HepG2 (cell line): ENCODE measurements at regions not wholly inside any gene's neighbourhood (a gene's known extent, or its start where the extent isn't known, plus 50 kb on each side); places are given as distances from the start of the nearest gene placed in this dataset.

Experiments used
- ATAC-seq: fragments of 200-7000 bp; cut with Tn5 transposase; 3 replicates; pipeline ENCODE4 v1.9.1; 2020; ENCODE audit warnings: mild to moderate bottlenecking, moderate library complexity
- BruUV-seq: library from RNA; stranded (reverse); fragments of 400-500 nt; replicated peaks from 2 replicates; lab custom pipeline; 2021; lab: Mats Ljungman, UMichigan
- CTCF ChIA-PET: fragments of 300-600 bp; formaldehyde crosslinking; extraction: SDS; loops from one replicate; lab custom pipeline; 2021; ENCODE audit warnings: low total read pairs, inconsistent platforms, low intra/inter-chr PET ratio; lab: Yijun Ruan, JAX
- POLR2A ChIA-PET: fragments of 350-600 bp; sonication (Branson Sonifier 250); formaldehyde crosslinking; loops from one replicate; lab custom pipeline; 2020; ENCODE audit warnings: antibody characterized with exemption, inconsistent platforms; lab: Yijun Ruan, JAX
- DNase-seq: peaks from one replicate; pipeline ENCODE4 v3.0.0-alpha.2; 2015; ENCODE audit warnings: low spot score
- FAIRE-seq: peaks from 3 replicates; lab custom pipeline; 2011; peaks lifted over from hg19 to GRCh38; lab: Jason Lieb, UNC
- H2AFZ ChIP-seq: one replicate; pipeline ENCODE4 v1.6.1; 2011; ENCODE audit warnings: low read length, inconsistent platforms
- H3K27ac ChIP-seq: fragments of 300-600 bp; 3 replicates; pipeline ENCODE4 v1.8.0; 2011; ENCODE audit warnings: mixed run types, mild to moderate bottlenecking, mixed read lengths, low read length, inconsistent platforms; ENCODE audit not compliant: insufficient read depth; ENCODE audit errors: extremely low read length
- H3K27me3 ChIP-seq, 2 experiments: fragments of 200-600 bp in 1 of 2; 2 replicates in 1 of 2; 3 replicates in 1 of 2; pipeline versions ENCODE4 v1.6.0 to v1.8.0; 2011; ENCODE audit warnings: low read length in 2 of 2, mild to moderate bottlenecking in 2 of 2, moderate library complexity in 2 of 2, inconsistent platforms in 1 of 2; ENCODE audit not compliant: insufficient read depth in 2 of 2, control insufficient read depth in 1 of 2
- H3K36me3 ChIP-seq, 2 experiments: fragments of 200-600 bp in 1 of 2; replicated peaks in 1 of 2; 2 replicates in 1 of 2; 3 replicates in 1 of 2; pipeline versions ENCODE4 v1.5.1 to v1.8.0; 2011; ENCODE audit warnings: low read length in 2 of 2, inconsistent platforms in 1 of 2; ENCODE audit not compliant: insufficient read depth in 2 of 2, control insufficient read depth in 1 of 2
- H3K4me1 ChIP-seq: 2 replicates; pipeline ENCODE4 v1.5.1; 2012; ENCODE audit warnings: low read length, inconsistent platforms; ENCODE audit not compliant: insufficient read depth
- H3K4me2 ChIP-seq: 2 replicates; pipeline ENCODE4 v1.6.0; 2011; ENCODE audit warnings: low read depth, low read length, inconsistent platforms
- H3K4me3 ChIP-seq, 3 experiments: fragments of 200-600 bp in 1 of 3; sonication (generic), shearing (Covaris generic) in 1 of 3; replicated peaks in 1 of 3; 2 replicates each; pipeline ENCODE4 v1.5.1; 2011 to 2016; ENCODE audit warnings: low read length in 3 of 3, inconsistent platforms in 2 of 3, low read depth in 2 of 3, mild to moderate bottlenecking in 2 of 3, control low read depth in 1 of 3, mixed read lengths in 1 of 3; ENCODE audit not compliant: insufficient read depth in 1 of 3
- H3K79me2 ChIP-seq: one replicate; pipeline ENCODE4 v1.6.1; 2011; ENCODE audit warnings: low read length, inconsistent platforms; ENCODE audit not compliant: insufficient read depth
- H3K9ac ChIP-seq: 2 replicates; pipeline ENCODE4 v1.6.0; 2011; ENCODE audit warnings: mild to moderate bottlenecking, low read depth, low read length, inconsistent platforms; ENCODE audit not compliant: insufficient read depth
- H3K9me3 ChIP-seq: 2 replicates; pipeline ENCODE4 v1.5.1; 2012; ENCODE audit warnings: mild to moderate bottlenecking, low read length
- H4K20me1 ChIP-seq: 2 replicates; pipeline ENCODE4 v1.6.0; 2011; ENCODE audit warnings: inconsistent platforms, mild to moderate bottlenecking, low read length, moderate library complexity; ENCODE audit not compliant: insufficient read depth
- CBX1 ChIP-seq: IDR thresholded peaks from one replicate; pipeline ENCODE4 v1.6.1; 2016; ENCODE audit warnings: antibody characterized with exemption, low read depth
- DMAP1 ChIP-seq: IDR thresholded peaks from 2 replicates; pipeline ENCODE4 v1.6.1; 2016
- KAT8 ChIP-seq: IDR thresholded peaks from 2 replicates; pipeline ENCODE4 v1.6.1; 2016; ENCODE audit warnings: missing genetic modification reagents, missing compliant biosample characterization
- NFKB2 ChIP-seq: sonication (generic); formaldehyde crosslinking; IDR thresholded peaks from 2 replicates; pipeline ENCODE4 v1.4.0; 2020; ENCODE audit warnings: missing genetic modification reagents, borderline replicate concordance
- PTBP1 ChIP-seq: fragments of 200-400 bp; formaldehyde crosslinking; IDR thresholded peaks from 2 replicates; pipeline ENCODE4 v1.6.1; 2018; ENCODE audit warnings: low read length, low read depth; ENCODE audit not compliant: poor library complexity, severe bottlenecking
- SMC3 ChIP-seq: IDR thresholded peaks from 2 replicates; pipeline ENCODE4 v1.6.1; 2011; ENCODE audit warnings: low read length, improper control_type of control experiment
- TEAD2 ChIP-seq: sonication (generic); formaldehyde crosslinking; IDR thresholded peaks from 2 replicates; pipeline ENCODE4 v1.9.0; 2021; ENCODE audit warnings: missing genetic modification reagents
- U2AF2 ChIP-seq: fragments of 200-400 bp; formaldehyde crosslinking; IDR thresholded peaks from 2 replicates; pipeline ENCODE4 v1.6.1; 2017; ENCODE audit warnings: low read depth, mild to moderate bottlenecking, low read length
- ZFP62 ChIP-seq: sonication (generic); formaldehyde crosslinking; IDR thresholded peaks from 2 replicates; pipeline ENCODE4 v1.4.0; 2020; ENCODE audit warnings: missing genetic modification reagents
- ZFP82 ChIP-seq: sonication (generic); formaldehyde crosslinking; IDR thresholded peaks from 2 replicates; pipeline ENCODE4 v1.5.1; 2020; ENCODE audit warnings: mild to moderate bottlenecking, missing genetic modification reagents, borderline replicate concordance
- ZKSCAN8 ChIP-seq: IDR thresholded peaks from 2 replicates; pipeline ENCODE4 v1.6.1; 2016; ENCODE audit warnings: borderline replicate concordance, missing genetic modification reagents, missing compliant biosample characterization
- ZNF530 ChIP-seq: sonication (generic); formaldehyde crosslinking; IDR thresholded peaks from 2 replicates; pipeline ENCODE4 v1.5.0; 2020; ENCODE audit warnings: low read depth, mild to moderate bottlenecking, missing genetic modification reagents
- ZNF547 ChIP-seq: sonication (generic); formaldehyde crosslinking; IDR thresholded peaks from 2 replicates; pipeline ENCODE4 v1.5.1; 2020; ENCODE audit warnings: mild to moderate bottlenecking, missing genetic modification reagents
- ZNF782 ChIP-seq: sonication (generic); formaldehyde crosslinking; IDR thresholded peaks from 2 replicates; pipeline ENCODE4 v1.4.0; 2020; ENCODE audit warnings: missing genetic modification reagents, mild to moderate bottlenecking, borderline replicate concordance
- ZNF883 ChIP-seq: sonication (generic); formaldehyde crosslinking; IDR thresholded peaks from 2 replicates; pipeline ENCODE4 v1.5.1; 2020; ENCODE audit warnings: mild to moderate bottlenecking, missing genetic modification reagents; ENCODE audit errors: not compliant biosample characterization
- WGBS: methylation state at CpG from one replicate; pipeline ENCODE4 v1.1.6; 2017; ENCODE audit warnings: low lambda C conversion rate; 5-methylcytosine and 5-hydroxymethylcytosine counted together
- in situ Hi-C: cut with HindIII; loops from 2 replicates; pipeline ENCODE4 v1.10.0; 2017; ENCODE audit warnings: low pct_unique_long_range_greater_than_20kb; ENCODE audit not compliant: extremely low pct_ligation_motif_present
- intact Hi-C: fragments of 100-400 bp; cut with micrococcal nuclease; formaldehyde crosslinking; loops from one replicate; pipeline ENCODE4 v1.10.0; 2022; ENCODE audit not compliant: unreplicated experiment
- TF ChIP-seq, protein P1 (sequence below): sonication (generic); formaldehyde crosslinking; IDR thresholded peaks from 2 replicates; pipeline ENCODE4 v1.4.0; 2020; ENCODE audit warnings: mild to moderate bottlenecking, missing genetic modification reagents
- TF ChIP-seq, protein P2 (sequence below): sonication (generic); formaldehyde crosslinking; IDR thresholded peaks from 2 replicates; pipeline ENCODE4 v1.5.0; 2020; ENCODE audit warnings: mild to moderate bottlenecking, missing genetic modification reagents

DNA sequence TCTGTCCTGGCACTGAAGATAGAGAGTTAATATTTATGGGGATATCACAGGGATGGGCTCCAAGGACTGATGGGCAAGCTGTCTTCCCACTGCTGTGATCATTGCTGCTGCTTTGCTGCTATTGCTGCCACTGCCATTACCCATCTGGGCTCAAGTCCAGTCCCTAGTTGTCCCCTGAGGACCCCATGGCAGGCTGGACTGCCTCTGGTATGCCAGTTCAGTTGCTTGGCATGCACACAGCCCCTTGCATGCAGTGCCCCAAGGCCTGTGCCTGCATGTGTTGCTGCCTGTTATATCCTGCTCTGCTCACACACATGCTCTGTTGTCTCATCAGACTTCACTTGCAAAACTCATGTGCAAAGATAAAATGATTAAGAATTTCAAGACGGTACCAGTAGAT lies 109.5 kb downstream of the ADRA2A start:
- ChIA-PET CTCF (no interaction called here), POLR2A (no interaction called here)
- H3K4me3 ChIP-seq, result no peak overlapping the region
- DNase-seq (no peak), FAIRE-seq (no peak)
- TF ChIP-seq PTBP1 (no peak), DMAP1 (CRISPR knock-in tag) (no peak), ZFP62 (CRISPR knock-in tag) (no peak), ZNF530 (CRISPR knock-in tag) (no peak), U2AF2 (no peak), NFKB2 (CRISPR knock-in tag) (no peak)
- TF ChIP-seq, protein P1, sequence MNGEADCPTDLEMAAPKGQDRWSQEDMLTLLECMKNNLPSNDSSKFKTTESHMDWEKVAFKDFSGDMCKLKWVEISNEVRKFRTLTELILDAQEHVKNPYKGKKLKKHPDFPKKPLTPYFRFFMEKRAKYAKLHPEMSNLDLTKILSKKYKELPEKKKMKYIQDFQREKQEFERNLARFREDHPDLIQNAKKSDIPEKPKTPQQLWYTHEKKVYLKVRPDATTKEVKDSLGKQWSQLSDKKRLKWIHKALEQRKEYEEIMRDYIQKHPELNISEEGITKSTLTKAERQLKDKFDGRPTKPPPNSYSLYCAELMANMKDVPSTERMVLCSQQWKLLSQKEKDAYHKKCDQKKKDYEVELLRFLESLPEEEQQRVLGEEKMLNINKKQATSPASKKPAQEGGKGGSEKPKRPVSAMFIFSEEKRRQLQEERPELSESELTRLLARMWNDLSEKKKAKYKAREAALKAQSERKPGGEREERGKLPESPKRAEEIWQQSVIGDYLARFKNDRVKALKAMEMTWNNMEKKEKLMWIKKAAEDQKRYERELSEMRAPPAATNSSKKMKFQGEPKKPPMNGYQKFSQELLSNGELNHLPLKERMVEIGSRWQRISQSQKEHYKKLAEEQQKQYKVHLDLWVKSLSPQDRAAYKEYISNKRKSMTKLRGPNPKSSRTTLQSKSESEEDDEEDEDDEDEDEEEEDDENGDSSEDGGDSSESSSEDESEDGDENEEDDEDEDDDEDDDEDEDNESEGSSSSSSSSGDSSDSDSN, result no peak
- TF ChIP-seq, all 625 proteins: peak for 0
- Histone ChIP-seq H3K9ac (no peak overlapping the region), H3K9me3 (no peaks in the 10 kb centered on the region), H3K79me2 (no peaks in the 10 kb centered on the region), H3K27ac (no peak overlapping the region), H2AFZ (no peak overlapping the region), H3K27me3 (peaks cover 0 to 1% of the 10 kb centered on the region in 2 experiments; a peak in 1 of 5 replicates), H3K36me3 (no peaks in the 10 kb centered on the region), H3K4me1 (no peaks in the 10 kb centered on the region), H4K20me1 (no peaks in the 10 kb centered on the region), H3K4me2 (no peak overlapping the region)
- intact Hi-C loops (no loop called here), in situ Hi-C loops (no loop called here)
- 20% methylated on average over 1 of the region's 1 CpG for WGBS
- no TSS peak for BruUV-seq
- no peak for ATAC-seq

DNA sequence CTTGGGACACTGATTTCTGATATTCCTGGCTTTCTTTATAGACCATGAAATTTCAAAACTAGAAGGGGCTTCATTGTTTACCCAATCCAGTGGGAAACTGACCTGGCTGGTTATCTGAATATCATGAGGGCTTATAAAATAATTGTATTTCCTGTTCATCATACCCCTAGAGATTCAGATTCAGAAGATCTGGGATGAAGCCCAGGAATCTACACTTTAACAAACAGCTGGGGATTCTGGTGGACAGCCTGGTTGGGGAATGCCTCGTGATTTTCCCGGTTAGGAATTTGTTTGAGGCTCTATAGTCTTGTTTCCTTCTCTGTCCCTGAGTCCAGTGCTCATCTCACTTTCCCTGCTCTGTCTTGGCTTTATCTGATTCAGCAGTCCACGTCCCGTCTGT lies 110.3 kb downstream of the ADRA2A start:
- H4K20me1 ChIP-seq, result no peaks in the 10 kb centered on the region
- in situ Hi-C loops (no loop called here), intact Hi-C loops (no loop called here)
- H3K4me2 ChIP-seq, result no peak overlapping the region
- ATAC-seq (no peak), DNase-seq (no peak), FAIRE-seq (no peak)
- H3K27me3 ChIP-seq, result peaks cover 0 to 1% of the 10 kb centered on the region in 2 experiments; a peak in 1 of 5 replicates
- H3K9me3 ChIP-seq, result no peaks in the 10 kb centered on the region
- 0% methylated on average over 4 of the region's 4 CpGs for WGBS
- H3K9ac ChIP-seq, result no peak overlapping the region
- ChIA-PET POLR2A (no interaction called here), CTCF (no interaction called here)
- no peak overlapping the region for H3K27ac ChIP-seq
- H3K36me3 ChIP-seq, result no peaks in the 10 kb centered on the region
- H3K4me1 ChIP-seq, result no peaks in the 10 kb centered on the region
- H3K79me2 ChIP-seq, result no peaks in the 10 kb centered on the region
- no TSS peak for BruUV-seq
- no peak overlapping the region for H2AFZ ChIP-seq
- H3K4me3 ChIP-seq, result no peak overlapping the region
- TF ChIP-seq ZNF883 (CRISPR knock-in tag) (no peak), ZFP82 (no peak), ZKSCAN8 (no peak), KAT8 (CRISPR knock-in tag) (no peak), SMC3 (no peak), CBX1 (no peak), TEAD2 (CRISPR knock-in tag) (no peak), ZNF547 (CRISPR knock-in tag) (no peak), ZNF782 (CRISPR knock-in tag) (no peak)
- TF ChIP-seq, protein P2, sequence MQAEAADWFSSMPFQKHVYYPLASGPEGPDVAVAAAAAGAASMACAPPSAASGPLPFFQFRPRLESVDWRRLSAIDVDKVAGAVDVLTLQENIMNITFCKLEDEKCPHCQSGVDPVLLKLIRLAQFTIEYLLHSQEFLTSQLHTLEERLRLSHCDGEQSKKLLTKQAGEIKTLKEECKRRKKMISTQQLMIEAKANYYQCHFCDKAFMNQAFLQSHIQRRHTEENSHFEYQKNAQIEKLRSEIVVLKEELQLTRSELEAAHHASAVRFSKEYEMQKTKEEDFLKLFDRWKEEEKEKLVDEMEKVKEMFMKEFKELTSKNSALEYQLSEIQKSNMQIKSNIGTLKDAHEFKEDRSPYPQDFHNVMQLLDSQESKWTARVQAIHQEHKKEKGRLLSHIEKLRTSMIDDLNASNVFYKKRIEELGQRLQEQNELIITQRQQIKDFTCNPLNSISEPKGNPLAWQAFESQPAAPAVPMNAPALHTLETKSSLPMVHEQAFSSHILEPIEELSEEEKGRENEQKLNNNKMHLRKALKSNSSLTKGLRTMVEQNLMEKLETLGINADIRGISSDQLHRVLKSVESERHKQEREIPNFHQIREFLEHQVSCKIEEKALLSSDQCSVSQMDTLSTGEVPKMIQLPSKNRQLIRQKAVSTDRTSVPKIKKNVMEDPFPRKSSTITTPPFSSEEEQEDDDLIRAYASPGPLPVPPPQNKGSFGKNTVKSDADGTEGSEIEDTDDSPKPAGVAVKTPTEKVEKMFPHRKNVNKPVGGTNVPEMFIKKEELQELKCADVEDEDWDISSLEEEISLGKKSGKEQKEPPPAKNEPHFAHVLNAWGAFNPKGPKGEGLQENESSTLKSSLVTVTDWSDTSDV (CRISPR knock-in tag), result no peak
